Suprapubic skin (tissue), 4 donors: ENCODE measurements at regions not wholly inside any gene's neighbourhood (a gene's known extent, or its start where the extent isn't known, plus 50 kb on each side); places are given as distances from the start of the nearest gene placed in this dataset.

Experiments used
- CTCF ChIP-seq, 2 donors: fragments of 200-600 bp in 1 of 2; fragments of 450-650 bp in 1 of 2; sonication (generic) in 1 of 2; IDR thresholded peaks; one replicate each; pipeline ENCODE4 v1.5.1; 2016 to 2019; ENCODE audit warnings: antibody characterized with exemption in 2 of 2, mild to moderate bottlenecking in 1 of 2, moderate library complexity in 1 of 2
- EP300 ChIP-seq: sonication (generic); formaldehyde crosslinking; IDR thresholded peaks from one replicate; pipeline ENCODE4 v1.6.1; 2017; ENCODE audit warnings: antibody characterized with exemption
- POLR2A ChIP-seq, 2 donors: fragments of 450-650 bp; IDR thresholded peaks; one replicate each; pipeline ENCODE4 v1.6.1; 2017; ENCODE audit warnings: antibody characterized with exemption in 2 of 2, mild to moderate bottlenecking in 2 of 2, moderate library complexity in 2 of 2
- POLR2AphosphoS5 ChIP-seq, 3 donors: sonication (generic); formaldehyde crosslinking; IDR thresholded peaks; one replicate each; pipeline ENCODE4 v1.6.1; 2017; ENCODE audit warnings: antibody characterized with exemption in 3 of 3

GRCh38 chr20:11094711-11095110 is 420.9 kb upstream of the JAG1 start:
- TF ChIP-seq CTCF (IDR thresholded peaks at IDR 0.05) (no peak), POLR2A (IDR thresholded peaks at IDR 0.05) (no peak), POLR2AphosphoS5 (IDR thresholded peaks at IDR 0.05) (no peak), EP300 (no peak)
